HEK293 (cell line): ENCODE measurements at regions not wholly inside any gene's neighbourhood (a gene's known extent, or its start where the extent isn't known, plus 50 kb on each side); places are given as distances from the start of the nearest gene placed in this dataset.

Experiments
- CTCF ChIA-PET: fragments of 350-600 bp; formaldehyde crosslinking; extraction: SDS; loops from one replicate; lab custom pipeline; 2021; ENCODE audit warnings: antibody characterized with exemption; lab: Yijun Ruan, JAX
- POLR2A ChIA-PET: fragments of 300-600 bp; formaldehyde crosslinking; extraction: SDS; loops from one replicate; lab custom pipeline; 2020; ENCODE audit warnings: antibody characterized with exemption, inconsistent platforms; lab: Yijun Ruan, JAX
- H3K27ac ChIP-seq: fragments of 200-500 bp; sonication (Bioruptor generic); 2 replicates; pipeline ENCODE4 v1.5.1; 2014; ENCODE audit warnings: low read depth, low read length, control low read depth, inconsistent platforms; ENCODE audit errors: extremely low read depth
- H3K36me3 ChIP-seq, 2 experiments: fragments of 200-500 bp in 1 of 2; sonication (Bioruptor generic) in 1 of 2; 1 replicate in 1 of 2; 2 replicates in 1 of 2; pipeline ENCODE4 v1.5.1; 2014 to 2017; ENCODE audit warnings: inconsistent platforms in 2 of 2, low read length in 2 of 2; ENCODE audit not compliant: control insufficient read depth in 2 of 2, insufficient read depth in 1 of 2
- H3K4me1 ChIP-seq: fragments of 200-500 bp; sonication (Bioruptor generic); 2 replicates; pipeline ENCODE4 v1.5.1; 2014; ENCODE audit warnings: mild to moderate bottlenecking, low read length, inconsistent platforms; ENCODE audit not compliant: control insufficient read depth, insufficient read depth
- H3K4me3 ChIP-seq: 2 replicates; pipeline ENCODE4 v1.5.1; 2011; ENCODE audit warnings: low read depth, mild to moderate bottlenecking, control low read depth, low read length, moderate library complexity
- H3K9me3 ChIP-seq: fragments of 200-500 bp; sonication (Bioruptor generic); 2 replicates; pipeline ENCODE4 v1.5.1; 2014; ENCODE audit warnings: low read depth, low read length, inconsistent platforms; ENCODE audit not compliant: control insufficient read depth, insufficient read depth
- ATF2 ChIP-seq: fragments of 450-650 bp; formaldehyde crosslinking; IDR thresholded peaks from 2 replicates; pipeline ENCODE4 v1.5.1; 2016; ENCODE audit warnings: missing biosample characterization, missing genetic modification characterization, low read depth
- BCL11A ChIP-seq: fragments of 450-650 bp; formaldehyde crosslinking; IDR thresholded peaks from 2 replicates; pipeline ENCODE4 v1.5.1; 2016; ENCODE audit warnings: low read depth, missing biosample characterization, missing genetic modification characterization
- CTCF ChIP-seq: fragments of 450-650 bp; formaldehyde crosslinking; IDR thresholded peaks from 2 replicates; pipeline ENCODE4 v1.5.1; 2016; ENCODE audit warnings: missing biosample characterization, missing genetic modification characterization
- FEZF1 ChIP-seq: fragments of 450-650 bp; formaldehyde crosslinking; IDR thresholded peaks from 2 replicates; pipeline ENCODE4 v1.5.1; 2016; ENCODE audit warnings: missing biosample characterization, missing genetic modification characterization
- PRDM10 ChIP-seq: fragments of 450-650 bp; formaldehyde crosslinking; IDR thresholded peaks from 2 replicates; pipeline ENCODE4 v1.5.1; 2016; ENCODE audit warnings: missing biosample characterization, missing genetic modification characterization
- PRDM6 ChIP-seq: fragments of 450-650 bp; formaldehyde crosslinking; IDR thresholded peaks from 2 replicates; pipeline ENCODE4 v1.5.1; 2017; ENCODE audit warnings: missing biosample characterization, missing genetic modification characterization
- RBAK ChIP-seq: fragments of 450-650 bp; formaldehyde crosslinking; IDR thresholded peaks from 2 replicates; pipeline ENCODE4 v1.5.1; 2016; ENCODE audit warnings: missing biosample characterization, missing genetic modification characterization
- ZBTB44 ChIP-seq: fragments of 450-650 bp; IDR thresholded peaks from 2 replicates; pipeline ENCODE4 v1.5.1; 2018; ENCODE audit warnings: missing biosample characterization, mild to moderate bottlenecking, missing genetic modification characterization
- ZBTB8A ChIP-seq: fragments of 450-650 bp; formaldehyde crosslinking; IDR thresholded peaks from 2 replicates; pipeline ENCODE4 v1.5.1; 2016; ENCODE audit warnings: missing biosample characterization, missing genetic modification characterization
- ZNF148 ChIP-seq: fragments of 450-650 bp; formaldehyde crosslinking; IDR thresholded peaks from 2 replicates; pipeline ENCODE4 v1.5.0; 2017; ENCODE audit warnings: missing biosample characterization, missing genetic modification characterization, borderline replicate concordance
- ZNF18 ChIP-seq: fragments of 450-650 bp; formaldehyde crosslinking; IDR thresholded peaks from 2 replicates; pipeline ENCODE4 v1.5.1; 2016; ENCODE audit warnings: missing biosample characterization, missing genetic modification characterization
- ZNF366 ChIP-seq: fragments of 450-650 bp; formaldehyde crosslinking; conservative IDR thresholded peaks from 2 replicates; pipeline ENCODE4 v1.5.1; 2016; ENCODE audit warnings: missing biosample characterization, missing genetic modification characterization
- ZNF449 ChIP-seq: fragments of 450-650 bp; formaldehyde crosslinking; IDR thresholded peaks from 2 replicates; pipeline ENCODE4 v1.5.1; 2017; ENCODE audit warnings: missing biosample characterization, mild to moderate bottlenecking, missing genetic modification characterization, moderate library complexity
- ZNF596 ChIP-seq: fragments of 450-650 bp; IDR thresholded peaks from 2 replicates; pipeline ENCODE4 v1.5.0; 2018; ENCODE audit warnings: missing biosample characterization, mild to moderate bottlenecking, missing genetic modification characterization, moderate library complexity
- ZNF623 ChIP-seq: fragments of 450-650 bp; formaldehyde crosslinking; IDR thresholded peaks from 2 replicates; pipeline ENCODE4 v1.5.1; 2016; ENCODE audit warnings: missing biosample characterization, missing genetic modification characterization
- ZNF768 ChIP-seq: fragments of 450-650 bp; formaldehyde crosslinking; IDR thresholded peaks from 2 replicates; pipeline ENCODE4 v1.5.1; 2018; ENCODE audit warnings: missing biosample characterization, mild to moderate bottlenecking, missing genetic modification characterization
- ZSCAN30 ChIP-seq: fragments of 450-650 bp; IDR thresholded peaks from 2 replicates; pipeline ENCODE4 v1.5.1; 2018; ENCODE audit warnings: missing biosample characterization, mild to moderate bottlenecking, missing genetic modification characterization, moderate library complexity

GRCh38 chr11:45423475-45424120 lies 137.5 kb upstream of the SYT13 start:
- no peaks in the 10 kb centered on the region for H3K4me1 ChIP-seq
- TF ChIP-seq ZBTB8A (tag by site-specific recombination): no peak
- no peak overlapping the region for H3K27ac ChIP-seq
- H3K4me3 ChIP-seq: no peak overlapping the region
- ChIA-PET POLR2A (no interaction called here), CTCF (no interaction called here)
- H3K36me3 ChIP-seq: no peaks in the 10 kb centered on the region
- H3K9me3 ChIP-seq: no peaks in the 10 kb centered on the region

GRCh38 chr11:45423036-45423435 lies 136.9 kb upstream of the SYT13 start:
- Histone ChIP-seq H3K27ac (no peak overlapping the region), H3K36me3 (no peaks in the 10 kb centered on the region), H3K9me3 (no peaks in the 10 kb centered on the region), H3K4me3 (no peak overlapping the region), H3K4me1 (no peaks in the 10 kb centered on the region)
- POLR2A ChIA-PET: no interaction called here
- CTCF ChIA-PET: interaction anchor here (1.2 kb wide), 1 partner anchor 232 kb away, joined by 3 read pairs; no protein-coding TSS in a partner anchor
- TF ChIP-seq ZNF18 (tag by site-specific recombination): no peak
- TF ChIP-seq PRDM10 (tag by site-specific recombination): no peak
- no peak for TF ChIP-seq RBAK
- TF ChIP-seq ZSCAN30 (tag by site-specific recombination): no peak
- no peak for TF ChIP-seq ZNF596
- TF ChIP-seq BCL11A (tag by site-specific recombination): no peak
- no peak for TF ChIP-seq CTCF (tag by site-specific recombination)
- TF ChIP-seq FEZF1 (tag by site-specific recombination): no peak
- TF ChIP-seq ATF2 (tag by site-specific recombination): no peak
- TF ChIP-seq ZBTB44 (tag by site-specific recombination): no peak
- TF ChIP-seq ZNF366: no peak
- TF ChIP-seq ZNF449 (tag by site-specific recombination): no peak
- no peak for TF ChIP-seq ZNF148 (tag by site-specific recombination)
- no peak for TF ChIP-seq ZNF768 (tag by site-specific recombination)
- no peak for TF ChIP-seq ZNF623 (tag by site-specific recombination)
- no peak for TF ChIP-seq PRDM6 (tag by site-specific recombination)
